ENCODE measurements at regions not wholly inside any gene's neighbourhood (a gene's known extent, or its start where the extent isn't known, plus 50 kb on each side); places are given as distances from the start of the nearest gene placed in this dataset.

DNA sequence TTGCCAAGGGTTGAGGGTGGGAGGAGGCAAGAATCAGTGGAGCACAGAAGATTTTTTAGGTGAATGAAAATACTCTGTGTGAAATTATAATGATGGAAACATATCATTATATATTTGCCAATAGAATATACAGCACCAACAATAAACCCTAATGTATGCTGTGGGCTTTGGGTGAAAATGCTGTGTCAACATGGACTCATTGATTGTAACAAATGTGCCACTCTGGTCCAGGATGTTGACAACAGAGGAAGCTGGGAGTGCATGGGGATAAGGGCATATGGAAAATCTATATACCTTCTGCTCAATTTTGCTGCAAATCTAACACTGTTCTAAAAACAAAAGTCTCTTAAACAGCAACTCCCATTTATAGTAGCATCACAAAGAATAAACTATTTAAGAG is 114.3 kb downstream of the LYZL1 start:
- Histone ChIP-seq H3K4me1 (no peaks in the 10 kb centered on the region), H3K4me3 (no peak overlapping the region), H3K9me3 (no peaks in the 10 kb centered on the region), H3K27ac (no peak overlapping the region), H3K27me3 (no peaks in the 10 kb centered on the region), H3K36me3 (ENCODE audit: low read depth, missing control alignments) (no peaks in the 10 kb centered on the region)
- intact Hi-C loops (cut with DNase I; ENCODE audit: low total_unique reads), result no loop called here
- no peak for DNase-seq
- no peak for TF ChIP-seq POLR2A (IDR thresholded peaks at IDR 0.05)
- no peak for TF ChIP-seq CTCF (IDR thresholded peaks at IDR 0.05)

GRCh38 chr10:29407280-29407858 is 118.5 kb downstream of the LYZL1 start:
- TF ChIP-seq POLR2A (IDR thresholded peaks at IDR 0.05) (no peak), CTCF (IDR thresholded peaks at IDR 0.05) (no peak)
- Histone ChIP-seq H3K27ac (no peak overlapping the region), H3K27me3 (no peaks in the 10 kb centered on the region), H3K36me3 (ENCODE audit: low read depth, missing control alignments) (no peaks in the 10 kb centered on the region), H3K4me1 (peaks cover 16% of the 10 kb centered on the region), H3K4me3 (no peak overlapping the region), H3K9me3 (no peaks in the 10 kb centered on the region)
- intact Hi-C loops (cut with DNase I; ENCODE audit: low total_unique reads), result no loop called here
- 94 to 95% methylated on average over 2 of the region's 2 CpGs for WGBS, 2 donors
- no peak for DNase-seq
